Mesothelial cell of epicardium (in vitro differentiated cells): ENCODE measurements at regions not wholly inside any gene's neighbourhood (a gene's known extent, or its start where the extent isn't known, plus 50 kb on each side); places are given as distances from the start of the nearest gene placed in this dataset.

ENCODE experiments used
- DNase-seq, 2 experiments: peaks; one replicate each; pipeline ENCODE4 v3.0.0; 2021; ENCODE audit warnings: low spot score in 2 of 2; ENCODE audit not compliant: unreplicated experiment in 2 of 2
- H3K27ac Mint-ChIP-seq: 2 replicates; pipeline ENCODE4 v1.8.0; 2021; ENCODE audit warnings: mixed read lengths
- H3K27me3 Mint-ChIP-seq: 2 replicates; pipeline ENCODE4 v1.8.0; 2021; ENCODE audit warnings: low read depth, mixed read lengths
- H3K36me3 Mint-ChIP-seq: 2 replicates; pipeline ENCODE4 v1.8.0; 2021; ENCODE audit warnings: mixed read lengths
- H3K4me1 Mint-ChIP-seq: 2 replicates; pipeline ENCODE4 v1.8.0; 2021; ENCODE audit warnings: mixed read lengths
- H3K4me3 Mint-ChIP-seq: 2 replicates; pipeline ENCODE4 v1.8.0; 2021; ENCODE audit warnings: mild to moderate bottlenecking, moderate library complexity, mixed read lengths
- H3K9me3 Mint-ChIP-seq: 2 replicates; pipeline ENCODE4 v1.8.0; 2021; ENCODE audit warnings: mixed read lengths
- CTCF ChIP-seq: fragments of 200-600 bp; sonication (generic); IDR thresholded peaks from one replicate; pipeline ENCODE4 v1.5.0; 2021; ENCODE audit warnings: antibody characterized with exemption; ENCODE audit not compliant: unreplicated experiment

DNA sequence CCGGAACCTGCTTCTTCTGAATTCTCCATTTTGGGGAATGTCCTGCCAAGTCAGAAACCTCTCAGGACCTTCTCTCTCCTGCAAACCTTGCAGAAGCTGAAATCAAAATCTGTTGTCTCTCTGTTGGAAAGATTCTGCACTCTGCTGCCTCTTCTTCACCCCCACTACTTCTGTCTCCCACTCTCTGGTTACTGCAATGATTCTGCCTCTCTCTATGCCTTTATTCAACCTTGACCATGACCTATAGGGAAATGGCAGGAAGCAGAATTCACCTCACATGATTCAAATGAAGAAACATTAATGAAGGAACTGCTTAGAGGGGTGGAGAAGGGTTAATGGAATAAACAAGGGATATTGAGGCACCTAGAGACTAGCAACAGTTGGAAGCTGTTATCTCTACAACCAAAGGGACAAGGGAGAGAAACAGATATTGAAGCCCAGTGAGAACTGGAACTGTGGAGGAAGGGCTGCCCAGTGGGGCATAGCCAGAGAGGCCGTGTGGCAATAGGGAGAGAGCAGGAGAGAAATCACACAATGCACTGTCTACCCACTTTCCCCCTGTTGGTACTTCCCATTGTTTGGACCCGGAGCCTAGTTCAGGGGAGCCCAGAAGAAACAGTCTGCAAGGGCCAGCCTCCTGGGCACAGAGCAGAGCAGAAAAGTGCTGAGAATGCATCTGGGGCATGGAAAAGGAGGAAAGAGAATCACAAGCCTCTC is 76.1 kb upstream of the JUN start:
- no peaks in the 10 kb centered on the region for H3K36me3 Mint-ChIP-seq
- DNase-seq, result no peak
- H3K9me3 Mint-ChIP-seq, result no peaks in the 10 kb centered on the region
- TF ChIP-seq CTCF, result no peak
- H3K27me3 Mint-ChIP-seq, result peaks cover 13% of the 10 kb centered on the region
- peaks cover 19% of the 10 kb centered on the region for H3K4me1 Mint-ChIP-seq
- no peak overlapping the region for H3K27ac Mint-ChIP-seq
- no peak overlapping the region for H3K4me3 Mint-ChIP-seq

- H3K27ac Mint-ChIP-seq, result no peak overlapping the region
Measured at GRCh38 chr1:58861076-58861475, 77.2 kb upstream of the JUN start.

GRCh38 chr1:58861506-58861905 is 77.7 kb upstream of the JUN start:
- H3K27me3 Mint-ChIP-seq, result peaks cover 13% of the 10 kb centered on the region
- H3K36me3 Mint-ChIP-seq, result no peaks in the 10 kb centered on the region
- DNase-seq, result no peak
- H3K4me3 Mint-ChIP-seq, result no peak overlapping the region
- no peaks in the 10 kb centered on the region for H3K9me3 Mint-ChIP-seq
- H3K27ac Mint-ChIP-seq, result no peak overlapping the region
- peaks cover 15% of the 10 kb centered on the region for H3K4me1 Mint-ChIP-seq
- no peak for TF ChIP-seq CTCF

More at GRCh38 chr1:58861076-58861475, 77.2 kb upstream of the JUN start:
- H3K9me3 Mint-ChIP-seq, result no peaks in the 10 kb centered on the region
- no peaks in the 10 kb centered on the region for H3K36me3 Mint-ChIP-seq
- peaks cover 15% of the 10 kb centered on the region for H3K4me1 Mint-ChIP-seq
- no peak for TF ChIP-seq CTCF
- peaks cover 13% of the 10 kb centered on the region for H3K27me3 Mint-ChIP-seq
- H3K4me3 Mint-ChIP-seq, result no peak overlapping the region
- no peak for DNase-seq

GRCh38 chr1:58862728-58863385 is 79.0 kb upstream of the JUN start:
- peaks cover 13% of the 10 kb centered on the region for H3K27me3 Mint-ChIP-seq
- H3K4me3 Mint-ChIP-seq, result no peak overlapping the region
- no peak for DNase-seq
- H3K27ac Mint-ChIP-seq, result no peak overlapping the region
- no peak for TF ChIP-seq CTCF
- H3K9me3 Mint-ChIP-seq, result no peaks in the 10 kb centered on the region
- peaks cover 14% of the 10 kb centered on the region for H3K4me1 Mint-ChIP-seq
- H3K36me3 Mint-ChIP-seq, result no peaks in the 10 kb centered on the region

GRCh38 chr1:58864654-58865053 is 80.8 kb upstream of the JUN start:
- DNase-seq, result no peak
- no peaks in the 10 kb centered on the region for H3K9me3 Mint-ChIP-seq
- TF ChIP-seq CTCF, result no peak
- H3K4me1 Mint-ChIP-seq, result peaks cover 7% of the 10 kb centered on the region
- H3K27me3 Mint-ChIP-seq, result peaks cover 11% of the 10 kb centered on the region
- no peaks in the 10 kb centered on the region for H3K36me3 Mint-ChIP-seq
- no peak overlapping the region for H3K27ac Mint-ChIP-seq
- no peak overlapping the region for H3K4me3 Mint-ChIP-seq
